ENCODE measurements at regions not wholly inside any gene's neighbourhood (a gene's known extent, or its start where the extent isn't known, plus 50 kb on each side); places are given as distances from the start of the nearest gene placed in this dataset.

DNA sequence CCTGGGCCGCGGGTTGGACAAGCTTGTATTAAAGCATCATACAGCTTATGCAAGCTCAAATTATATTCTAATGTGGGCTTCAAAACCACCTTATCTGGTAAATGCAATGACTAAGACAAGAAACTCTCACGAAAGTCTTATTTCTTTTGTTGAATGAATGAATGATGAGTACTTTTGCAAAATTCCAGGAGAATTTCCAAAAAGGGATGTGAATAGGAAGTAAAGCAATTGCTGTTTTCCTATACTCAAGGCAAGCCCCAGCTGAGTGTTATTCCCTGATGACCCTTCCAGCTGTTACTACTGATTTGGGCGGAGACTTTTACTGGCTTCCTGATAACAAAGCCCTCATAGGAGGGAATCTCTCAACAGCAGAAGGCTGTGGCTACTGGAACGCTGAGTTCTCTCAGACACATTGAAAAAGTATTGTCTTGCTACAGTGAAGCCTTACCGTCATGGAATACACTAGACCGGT, 162.8 kb downstream of the SREK1 start:
- DNase-seq: no peak

DNA sequence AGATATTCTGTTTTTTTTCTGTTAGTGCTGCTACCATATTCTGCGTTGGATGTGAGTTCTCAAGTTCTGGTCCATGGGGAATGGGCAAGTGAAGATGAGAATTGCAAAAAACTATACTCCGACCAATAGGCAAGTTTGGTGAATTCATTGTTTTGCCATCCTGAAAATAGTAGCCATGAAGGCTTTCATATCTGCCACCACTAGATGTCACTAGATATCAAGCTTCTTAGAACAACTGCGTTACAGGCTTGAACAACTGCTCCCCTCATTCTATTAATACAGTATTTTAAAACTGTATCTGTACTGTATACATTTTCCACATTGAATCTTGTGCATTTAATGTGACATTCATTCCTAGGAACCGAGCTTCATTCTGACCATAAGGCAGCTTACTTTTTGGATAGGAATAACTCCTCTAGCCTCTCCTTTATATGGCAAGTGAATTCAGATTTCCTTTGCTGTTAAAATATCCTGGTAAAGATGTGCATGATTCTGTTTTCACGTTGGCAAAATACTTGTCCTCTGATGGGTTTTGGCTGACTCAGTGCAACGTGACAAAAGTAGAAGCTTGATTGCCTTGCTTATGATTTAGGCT, 163.6 kb downstream of the SREK1 start:
- peak; percentile 10 for DNase-seq

DNA sequence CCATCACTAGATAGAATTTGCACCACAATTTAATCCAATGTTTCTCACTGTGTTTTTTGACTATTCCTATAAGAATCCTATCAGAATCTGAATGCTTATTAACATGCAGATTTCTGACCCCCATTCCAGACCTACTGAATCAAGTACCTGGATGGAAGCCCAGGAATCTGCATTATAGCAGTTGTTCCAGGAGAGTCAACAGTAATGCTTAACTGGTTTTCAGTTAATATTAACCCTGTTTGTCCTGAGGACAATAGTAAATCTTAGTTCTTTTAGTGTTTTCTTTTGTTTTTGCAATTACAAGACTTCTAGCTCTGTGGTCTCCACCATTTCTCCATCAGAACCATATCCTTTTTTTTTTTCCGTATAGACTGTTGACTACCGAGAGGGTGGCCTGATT, 168.2 kb downstream of the SREK1 start:
- no peak for DNase-seq

DNA sequence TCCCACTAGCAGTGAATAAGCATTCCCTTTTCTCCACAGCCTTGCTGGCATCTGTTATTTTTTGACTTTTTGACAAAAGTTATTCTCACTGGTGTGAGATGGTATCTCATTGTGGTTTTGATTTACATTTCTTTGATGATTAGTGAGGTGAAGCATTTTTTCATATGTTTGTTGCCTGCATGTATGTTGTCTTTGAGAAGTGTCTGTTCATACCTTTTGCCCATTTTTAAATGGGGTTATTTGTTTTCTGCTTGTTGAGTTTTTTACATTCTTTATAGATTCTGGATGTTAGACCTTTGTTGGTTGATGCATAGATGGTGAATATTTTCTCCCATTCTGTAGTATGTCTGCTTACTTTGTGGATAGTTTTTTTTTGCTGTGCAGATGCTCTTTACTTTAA, 171.7 kb downstream of the SREK1 start:
- DNase-seq: no peak

DNA sequence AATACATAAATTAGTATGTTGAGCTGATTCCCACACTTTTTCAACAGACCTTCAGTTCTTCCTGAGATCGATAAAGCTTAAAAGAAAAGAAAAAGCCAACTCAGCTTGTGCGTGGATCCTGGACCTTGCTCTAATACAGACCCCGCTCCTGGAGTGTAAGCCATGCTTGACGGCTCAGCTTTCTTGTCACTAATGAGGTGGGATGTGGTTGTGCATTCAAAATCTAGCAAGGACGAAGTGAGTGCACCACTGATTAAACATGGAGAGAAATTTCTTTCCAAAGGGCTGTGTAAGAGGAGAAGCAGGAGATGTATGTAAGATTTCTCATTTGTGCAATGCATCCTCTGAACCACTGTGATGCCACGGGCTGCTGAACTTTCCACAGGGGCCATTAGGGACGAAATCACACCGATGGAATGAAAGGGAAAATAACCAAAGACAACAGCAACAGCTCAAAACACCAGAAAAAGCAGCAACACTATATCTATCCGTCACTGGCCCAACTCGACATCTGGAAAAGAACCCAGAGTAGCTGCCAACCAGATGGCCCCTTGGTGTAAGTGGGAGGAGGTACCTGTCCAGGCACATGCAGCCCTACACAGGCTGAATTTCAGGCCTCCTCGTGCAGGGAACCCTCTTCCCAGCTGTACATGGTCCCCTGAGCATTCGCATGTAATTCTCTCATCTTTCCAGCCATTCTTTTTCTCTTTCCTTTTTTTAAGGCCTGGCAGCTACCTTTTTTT, 178.9 kb downstream of the SREK1 start:
- DNase-seq: no peak

DNA sequence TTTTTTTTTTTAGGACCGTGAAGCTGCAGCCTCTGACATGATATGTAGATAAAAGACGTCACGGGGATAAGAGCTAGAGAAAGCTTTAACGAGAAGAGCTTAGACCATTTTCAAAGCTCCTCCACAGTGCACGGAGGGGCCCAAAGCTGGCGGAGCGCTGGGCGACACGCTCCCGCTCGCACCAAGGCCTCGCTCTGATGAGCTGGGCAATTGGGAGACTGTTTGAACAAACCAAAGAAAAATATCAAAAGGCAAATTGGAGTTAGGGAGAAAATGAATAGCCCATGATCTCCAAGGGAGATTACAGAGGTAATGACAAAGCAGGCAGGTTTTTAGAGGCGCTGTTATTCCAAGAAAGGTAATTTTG, 179.4 kb downstream of the SREK1 start:
- DNase-seq: no peak

DNA sequence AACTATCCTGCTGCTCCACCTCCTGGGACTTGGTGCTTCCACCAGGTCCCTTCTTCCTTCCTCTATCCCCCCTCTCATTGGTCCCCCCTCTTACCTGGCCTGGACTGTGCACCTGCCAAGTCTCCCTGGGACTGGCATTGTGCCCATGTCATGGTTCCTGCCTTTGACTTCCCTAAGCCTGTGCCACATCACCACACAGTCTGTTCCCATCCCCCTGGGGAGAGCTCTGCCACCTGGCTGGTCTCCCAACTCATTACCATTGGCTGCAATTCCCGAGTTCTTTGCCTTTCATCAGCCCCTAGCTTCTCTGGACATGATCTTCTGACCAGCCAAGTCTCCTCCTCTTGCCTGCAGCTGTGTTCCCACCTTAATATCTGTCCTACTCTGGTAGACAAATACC, 180.3 kb downstream of the SREK1 start:
- no peak for DNase-seq

DNA sequence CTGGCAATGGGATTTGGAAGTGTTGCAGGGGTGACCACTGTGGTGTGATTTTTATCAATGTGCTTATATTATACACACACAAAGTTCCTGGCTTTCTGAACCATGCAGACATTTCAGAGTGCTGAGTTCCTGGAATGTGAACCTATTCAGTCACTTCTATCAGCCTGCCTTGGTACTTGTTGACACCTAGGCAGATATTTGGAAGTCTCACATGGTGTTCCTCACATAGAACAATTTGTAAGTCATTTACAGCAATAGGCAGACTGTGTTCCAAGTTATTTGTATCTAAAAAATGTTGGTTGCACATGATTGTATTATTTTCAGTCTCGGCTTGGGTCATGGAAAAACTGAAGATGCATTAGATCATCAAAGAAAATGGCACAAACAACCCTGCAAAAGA, 182.2 kb downstream of the SREK1 start:
- DNase-seq: no peak

DNA sequence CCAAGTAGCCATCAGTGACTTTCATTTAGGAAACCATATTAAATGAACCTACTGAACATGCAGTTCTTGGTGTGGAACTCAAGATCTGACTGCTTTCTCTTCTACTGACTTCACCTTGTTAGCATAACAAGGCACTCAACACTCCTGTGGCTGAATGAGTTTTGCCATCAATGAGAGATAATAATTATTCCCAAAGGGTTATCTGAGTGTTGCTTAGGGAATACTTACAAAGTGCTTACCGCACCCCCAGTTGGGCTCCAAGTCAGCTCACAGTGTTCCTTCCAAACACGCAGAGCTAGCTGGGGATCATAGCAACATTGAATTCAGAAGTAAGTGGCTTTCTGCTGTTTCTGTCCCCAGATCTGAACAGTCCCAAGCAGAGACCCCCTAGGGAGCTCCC, 182.9 kb downstream of the SREK1 start:
- no peak for DNase-seq

DNA sequence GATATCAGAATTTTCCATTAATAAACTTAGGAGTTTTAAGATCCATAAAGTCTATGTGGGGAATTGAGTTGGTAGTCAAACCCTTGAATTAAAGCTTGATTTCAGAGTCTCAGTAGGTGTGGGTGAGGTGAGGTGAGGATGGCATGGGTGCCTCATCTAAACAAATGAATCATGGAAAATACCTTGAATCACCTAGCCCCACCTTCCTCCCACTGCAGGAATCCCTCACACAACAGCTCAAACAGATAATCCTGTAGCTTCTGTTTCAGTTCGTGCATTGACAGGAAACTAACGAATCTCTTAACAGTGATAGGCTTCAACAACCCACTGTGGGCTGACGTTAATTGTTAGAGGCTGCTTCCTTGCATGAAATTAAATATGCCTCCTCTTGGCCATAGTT, 185.0 kb downstream of the SREK1 start:
- no peak for DNase-seq

DNA sequence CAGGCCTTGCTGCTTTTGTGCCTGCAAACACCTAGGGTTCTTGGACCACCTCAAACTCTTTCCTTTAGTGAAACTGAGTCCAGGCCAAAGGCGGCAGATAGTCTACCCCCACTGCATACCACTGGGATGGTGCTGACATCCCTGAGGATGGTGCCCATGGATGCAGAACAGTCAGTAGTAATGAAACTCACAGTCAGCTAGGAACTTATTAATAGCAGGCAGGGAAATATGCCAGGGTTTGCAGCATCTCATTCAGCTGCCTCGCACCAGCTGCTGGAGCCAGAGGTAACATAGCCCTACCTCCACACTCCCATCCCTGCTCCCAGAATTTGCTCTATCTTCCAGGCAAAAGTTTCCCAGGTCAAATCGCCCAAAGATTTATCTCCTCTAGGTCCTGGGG, 189.1 kb downstream of the SREK1 start:
- no peak for DNase-seq

DNA sequence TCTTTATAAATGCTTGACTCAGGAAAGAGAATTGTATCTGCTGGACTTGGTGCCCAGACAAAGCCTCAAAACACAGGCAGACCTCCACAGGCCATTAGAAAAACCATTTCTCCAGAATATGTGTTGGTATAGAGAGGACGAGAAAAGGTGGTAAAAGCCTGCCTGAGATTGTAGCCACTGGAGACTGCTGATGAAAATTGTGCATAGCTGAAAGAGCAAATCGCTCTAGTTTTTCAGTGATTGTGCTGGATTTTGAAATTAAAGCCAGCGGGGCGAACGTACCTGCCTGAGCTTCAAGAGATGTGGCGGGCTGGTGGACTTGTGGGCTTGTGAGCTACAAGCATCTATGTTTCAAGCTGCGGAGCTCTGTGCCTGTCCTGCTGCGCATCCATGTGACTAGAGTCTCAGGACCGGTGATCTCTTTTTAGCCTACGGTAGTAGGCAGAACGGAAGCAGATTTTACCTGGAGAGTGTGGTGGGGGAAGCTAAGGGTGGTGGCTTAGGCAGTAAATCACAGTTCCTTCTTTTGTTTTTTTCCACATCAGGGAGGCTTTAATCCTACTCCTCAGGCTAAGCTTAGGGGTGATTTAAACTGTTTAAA, 193.6 kb downstream of the SREK1 start:
- DNase-seq: no peak

DNA sequence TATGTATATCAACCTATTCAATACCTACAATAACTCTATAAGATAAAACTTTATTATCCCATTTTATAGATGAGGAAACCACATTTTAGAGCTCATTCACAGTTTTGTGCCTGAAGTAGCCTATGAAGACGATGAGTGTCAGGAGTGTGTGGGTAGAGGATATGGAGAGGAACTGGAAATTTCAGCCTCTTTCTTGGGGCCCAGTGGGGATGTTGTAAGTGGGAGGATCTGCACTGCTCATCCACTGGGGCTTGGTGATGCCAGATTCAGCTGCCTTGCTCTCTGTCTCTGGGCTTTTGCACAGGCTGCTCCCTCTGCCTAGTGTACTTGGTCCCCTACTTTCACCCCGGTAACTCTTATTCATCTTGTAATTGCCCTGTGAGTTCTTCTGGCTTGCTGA, 194.7 kb downstream of the SREK1 start:
- no peak for DNase-seq

DNA sequence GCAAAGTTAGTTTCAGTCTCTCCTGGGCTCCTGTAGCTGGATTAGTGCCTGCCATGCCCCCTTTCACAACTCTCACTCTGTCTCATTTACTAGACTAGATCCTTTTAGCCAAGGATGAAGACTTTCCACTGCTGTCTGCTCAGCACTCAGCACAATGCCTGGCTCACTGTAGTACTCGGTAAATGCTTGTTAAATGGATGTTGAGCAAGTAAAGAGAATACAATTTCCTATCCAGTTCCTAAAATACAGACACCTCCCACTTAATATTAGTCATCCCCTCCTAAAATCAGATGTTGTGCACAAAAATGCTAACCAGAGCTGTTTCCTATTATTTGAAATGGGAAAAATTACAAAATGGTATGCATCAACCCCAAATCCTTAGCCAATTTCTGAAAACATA, 195.8 kb downstream of the SREK1 start:
- no peak for DNase-seq

DNA sequence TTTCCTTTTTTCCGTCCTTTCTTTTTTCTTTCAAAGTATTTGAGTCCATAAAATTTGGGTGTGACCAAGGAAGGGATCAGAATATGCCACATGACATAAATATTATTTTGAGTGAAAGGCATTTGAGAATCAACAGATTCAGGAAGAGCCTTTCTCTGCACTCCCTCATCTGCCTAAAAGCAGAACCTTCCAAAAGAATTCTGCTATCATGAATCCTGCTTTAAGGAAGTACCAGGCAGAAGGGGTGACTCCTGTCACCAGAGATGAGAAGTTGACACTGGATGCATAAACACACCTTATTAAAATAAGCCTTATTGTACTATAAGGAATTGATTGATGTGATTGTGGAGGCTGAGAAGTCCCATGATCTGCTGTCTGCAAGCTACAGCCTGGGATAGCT, 196.7 kb downstream of the SREK1 start:
- no peak for DNase-seq

DNA sequence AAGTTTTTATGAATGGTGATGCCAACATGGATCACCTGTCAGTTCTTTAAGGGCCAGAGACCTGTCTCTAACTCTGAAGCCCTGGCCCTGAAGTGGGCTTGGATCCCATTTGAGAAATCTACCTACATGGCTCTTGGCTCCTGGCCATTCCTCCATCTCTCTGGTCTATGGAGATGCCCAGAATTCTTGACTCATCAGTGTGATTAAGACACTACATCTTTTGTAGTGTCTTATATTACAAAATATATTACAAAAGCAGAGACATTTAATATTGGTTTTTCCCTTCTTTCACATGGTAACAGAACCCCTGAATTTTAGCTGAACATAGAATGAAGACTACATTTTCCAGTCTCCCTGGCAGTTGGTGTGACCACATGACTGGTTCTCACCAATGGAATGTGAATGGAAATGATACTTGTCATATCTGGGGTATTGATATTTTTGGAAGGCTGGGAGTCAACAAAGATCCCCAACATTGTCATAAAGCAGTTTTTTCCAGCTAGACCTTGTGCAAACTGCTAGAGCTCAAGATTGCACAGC, 198.3 kb downstream of the SREK1 start:
- DNase-seq: no peak

DNA sequence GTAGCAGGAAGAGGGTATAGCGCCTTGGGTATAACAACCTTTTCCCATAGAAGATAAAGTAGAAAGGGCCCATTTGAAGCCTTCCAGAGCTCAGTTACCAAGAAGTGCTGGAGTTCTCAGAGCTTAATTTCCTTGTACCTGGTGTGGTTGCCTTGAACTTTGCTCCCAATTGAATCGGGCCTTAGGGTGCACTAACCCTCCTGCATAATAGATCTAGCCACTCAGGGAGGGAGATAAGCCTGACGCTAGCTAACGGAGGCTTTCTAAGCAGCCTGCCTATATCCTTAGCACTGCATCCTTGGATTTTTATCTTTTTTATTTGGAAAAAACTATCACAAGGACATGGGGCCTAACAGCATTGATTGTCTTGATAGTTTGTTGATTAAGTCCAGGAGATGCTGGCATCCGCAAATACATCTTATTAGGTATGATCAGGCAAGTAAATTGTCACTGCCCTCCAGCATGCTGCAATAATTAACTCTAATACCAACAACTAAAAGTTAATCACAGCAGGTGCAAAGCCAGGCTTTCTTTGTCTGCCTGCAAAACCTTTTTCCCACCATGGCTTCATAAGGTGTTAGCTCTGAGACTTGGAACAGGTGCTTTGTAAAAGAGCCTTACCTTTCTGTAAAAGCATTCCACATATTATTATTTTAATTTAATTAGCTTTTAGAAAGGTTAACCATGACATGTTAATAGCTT, 199.4 kb downstream of the SREK1 start:
- no peak for DNase-seq

DNA sequence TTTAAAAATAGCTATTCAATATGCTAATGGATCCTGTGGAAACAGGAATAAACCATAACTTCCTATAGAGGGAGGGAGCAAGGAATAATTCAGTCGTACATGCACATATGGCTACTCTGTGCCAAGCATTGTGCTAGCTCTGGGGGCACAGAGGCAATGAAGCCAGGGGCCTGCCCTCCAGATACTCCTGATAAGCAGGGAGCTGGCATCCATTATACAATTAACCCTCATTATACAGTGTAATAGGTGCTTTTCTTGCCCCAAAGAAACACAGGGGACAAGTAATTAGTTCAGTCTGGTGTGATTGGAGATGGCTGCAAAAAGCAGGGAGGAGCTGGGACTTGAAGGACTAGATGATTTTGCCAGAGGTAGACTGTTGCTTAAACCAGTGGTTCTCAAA, 200.4 kb downstream of the SREK1 start:
- no peak for DNase-seq

DNA sequence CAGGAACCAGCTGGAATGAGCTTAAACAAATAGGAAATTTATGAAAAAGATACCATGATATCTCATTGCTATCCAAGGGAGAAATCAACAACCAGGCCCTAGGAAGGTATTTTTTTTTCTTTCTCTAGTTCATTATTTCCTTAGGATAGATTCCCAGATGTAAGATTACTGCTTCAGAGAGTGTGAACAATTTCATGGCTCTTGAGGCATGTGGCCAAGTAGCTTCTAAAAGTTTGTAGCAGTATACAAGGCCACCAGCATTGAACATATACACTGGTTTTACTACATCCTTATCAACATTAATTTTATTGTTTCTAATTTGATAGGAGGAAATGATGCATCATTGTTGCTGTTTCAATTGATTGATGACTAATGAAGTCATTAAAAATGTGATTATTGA, 201.2 kb downstream of the SREK1 start:
- no peak for DNase-seq

DNA sequence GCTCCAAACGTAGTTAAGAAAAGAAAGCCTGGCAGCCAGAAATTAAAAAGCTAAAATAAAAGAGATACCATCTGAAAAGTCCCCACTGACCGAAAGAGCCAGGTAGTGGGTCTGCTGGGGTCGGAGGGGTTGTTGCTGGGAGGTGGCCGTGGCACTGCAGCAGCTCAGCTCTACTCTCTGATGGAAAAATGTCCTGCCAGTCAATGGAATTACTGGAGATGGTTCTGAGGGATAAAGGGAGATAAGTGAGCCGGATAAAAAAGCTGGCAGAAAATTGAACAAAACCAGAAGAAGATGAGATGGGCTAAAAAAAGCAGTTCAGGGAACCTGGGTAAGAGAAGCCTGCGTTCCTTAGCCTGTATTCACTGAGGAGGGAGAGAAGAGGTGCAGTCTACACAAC, 202.8 kb downstream of the SREK1 start:
- DNase-seq: no peak

DNA sequence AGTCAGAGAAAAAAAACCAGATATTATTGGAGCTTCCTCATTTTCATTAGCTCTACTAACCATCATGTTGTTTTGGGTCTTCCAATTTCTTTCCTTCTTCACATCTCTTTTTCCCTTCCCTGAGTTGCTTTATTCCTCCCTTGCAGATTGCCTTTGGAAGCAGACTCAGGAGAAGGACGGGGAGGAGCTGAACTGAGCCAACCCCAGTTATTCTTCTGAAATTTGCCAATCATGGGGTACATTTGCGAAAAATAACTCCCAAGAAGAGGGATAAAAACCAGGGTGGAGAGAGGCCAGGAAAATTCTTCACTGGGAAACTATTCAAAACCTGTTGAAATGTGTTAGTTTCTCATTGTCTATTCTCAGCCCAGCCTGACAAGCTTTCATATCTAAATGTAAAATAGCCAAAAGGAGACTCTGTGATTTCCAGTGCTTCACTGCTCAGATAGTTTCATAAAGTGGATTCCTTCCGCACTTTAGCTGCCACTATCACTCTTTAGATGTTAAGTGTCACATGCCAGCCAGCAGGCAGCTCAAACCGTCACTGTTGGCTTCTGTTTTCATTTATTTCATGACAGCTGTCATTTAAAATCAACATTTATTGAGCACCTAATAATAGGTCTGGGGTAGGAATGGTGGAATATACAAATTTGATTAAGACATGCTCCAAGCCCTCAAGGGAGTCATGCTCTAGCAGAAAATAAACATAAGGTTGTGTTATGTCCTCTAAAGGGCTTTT, 204.5 kb downstream of the SREK1 start:
- no peak for DNase-seq

DNA sequence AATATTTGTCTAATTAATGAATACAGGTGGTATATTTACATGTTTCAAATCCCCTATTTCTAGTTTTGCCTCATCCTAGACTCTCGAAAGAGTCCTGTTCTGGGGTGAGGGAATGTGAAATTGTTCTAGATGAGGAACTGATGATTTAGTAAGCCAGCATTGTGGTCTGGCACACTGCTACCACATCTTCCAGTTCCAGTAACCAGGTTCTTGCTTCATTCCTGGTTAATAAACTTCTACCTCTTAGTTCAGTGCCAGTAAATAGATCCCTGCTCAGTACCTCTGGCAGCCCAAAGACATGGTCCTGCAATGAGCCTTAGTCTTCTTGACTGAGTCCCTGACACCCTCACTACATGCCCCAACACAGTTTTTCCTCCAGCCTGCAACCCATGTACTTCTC, 207.7 kb downstream of the SREK1 start:
- no peak for DNase-seq

DNA sequence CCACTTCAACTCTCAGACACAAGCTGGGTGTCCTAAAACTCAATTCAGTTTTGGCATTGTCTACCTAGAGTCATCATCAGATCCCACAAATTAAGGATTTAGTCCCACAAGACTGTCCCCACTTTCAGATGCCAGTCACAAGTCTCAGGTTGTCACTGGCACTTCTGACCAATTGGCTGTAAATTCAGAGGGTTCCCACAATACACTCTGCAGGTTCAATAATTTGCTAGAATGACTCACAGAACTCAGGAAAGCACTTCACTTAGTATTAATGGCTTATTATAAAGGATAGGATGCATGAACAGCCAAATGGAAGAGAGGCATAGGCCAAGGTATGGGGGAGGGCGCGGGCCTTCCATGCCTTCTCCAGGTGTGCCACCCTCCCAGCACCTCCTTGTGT, 209.1 kb downstream of the SREK1 start:
- no peak for DNase-seq
